Panc1 (cell line): ENCODE measurements at regions not wholly inside any gene's neighbourhood (a gene's known extent, or its start where the extent isn't known, plus 50 kb on each side); places are given as distances from the start of the nearest gene placed in this dataset.

Experiments
- ATAC-seq: fragments of 200-7000 bp; cut with Tn5 transposase; 2 replicates; pipeline ENCODE4 v1.9.1; 2020; ENCODE audit warnings: mild to moderate bottlenecking, moderate library complexity
- BruUV-seq: library from RNA; stranded (reverse); fragments of 400-500 nt; replicated peaks from 2 replicates; lab custom pipeline; 2021; lab: Mats Ljungman, UMichigan
- CTCF ChIA-PET: fragments of 300-600 bp; sonication (Branson Sonifier 250); formaldehyde crosslinking; loops from one replicate; lab custom pipeline; 2022; ENCODE audit warnings: antibody characterized with exemption; lab: Charles Lee
- POLR2A ChIA-PET: fragments of 300-600 bp; sonication (Branson Sonifier 250); formaldehyde crosslinking; loops from one replicate; lab custom pipeline; 2022; ENCODE audit warnings: antibody characterized with exemption; lab: Charles Lee
- DNase-seq: peaks from one replicate; pipeline ENCODE4 v3.0.0-alpha.2; 2010; ENCODE audit warnings: low read depth, low spot score
- H3K27ac ChIP-seq: 2 replicates; pipeline ENCODE4 v1.5.1; 2011; ENCODE audit warnings: mild to moderate bottlenecking, low read length, inconsistent platforms
- H3K27me3 ChIP-seq: fragments of 200-500 bp; sonication (Bioruptor generic); 2 replicates; pipeline ENCODE4 v1.6.0; 2014; ENCODE audit warnings: low read length, inconsistent platforms; ENCODE audit not compliant: control insufficient read depth, insufficient read depth
- H3K36me3 ChIP-seq: fragments of 200-500 bp; sonication (Bioruptor generic); 2 replicates; pipeline ENCODE4 v1.5.1; 2014; ENCODE audit warnings: inconsistent platforms, mild to moderate bottlenecking, low read length, moderate library complexity; ENCODE audit not compliant: control insufficient read depth, insufficient read depth
- H3K4me1 ChIP-seq: 2 replicates; pipeline ENCODE4 v1.5.1; 2011; ENCODE audit warnings: inconsistent platforms, mild to moderate bottlenecking, low read length, moderate library complexity; ENCODE audit not compliant: control insufficient read depth, insufficient read depth
- H3K4me3 ChIP-seq, 2 experiments: 2 replicates each; pipeline ENCODE4 v1.5.1; 2011 to 2012; ENCODE audit warnings: low read depth in 2 of 2, low read length in 2 of 2, mild to moderate bottlenecking in 2 of 2, inconsistent platforms in 1 of 2, moderate library complexity in 1 of 2
- H3K9me3 ChIP-seq: fragments of 200-500 bp; sonication (Bioruptor generic); 2 replicates; pipeline ENCODE4 v1.5.1; 2014; ENCODE audit warnings: low read depth, mild to moderate bottlenecking, inconsistent platforms, low read length, moderate library complexity; ENCODE audit not compliant: control insufficient read depth, insufficient read depth
- CTCF ChIP-seq: fragments of 450-650 bp; IDR thresholded peaks from 2 replicates; pipeline ENCODE4 v1.5.1; 2017; ENCODE audit warnings: mild to moderate bottlenecking
- POLR2AphosphoS5 ChIP-seq: IDR thresholded peaks from 2 replicates; pipeline ENCODE4 v1.6.1; 2012; ENCODE audit warnings: mild to moderate bottlenecking, low read depth, low read length, moderate library complexity
- REST ChIP-seq, 2 experiments: IDR thresholded peaks; 2 replicates each; pipeline ENCODE4 v1.6.1; 2011 to 2012; ENCODE audit warnings: low read depth in 2 of 2, control low read depth in 1 of 2, low read length in 1 of 2, mild to moderate bottlenecking in 1 of 2, moderate library complexity in 1 of 2; ENCODE audit not compliant: insufficient read depth in 1 of 2
- SIN3A ChIP-seq: IDR thresholded peaks from 2 replicates; pipeline ENCODE4 v1.6.1; 2012; ENCODE audit warnings: low read depth, mild to moderate bottlenecking, low read length, moderate library complexity, borderline replicate concordance; ENCODE audit not compliant: insufficient read depth
- TCF7L2 ChIP-seq: IDR thresholded peaks from 2 replicates; pipeline ENCODE4 v1.6.1; 2011; ENCODE audit warnings: mild to moderate bottlenecking, low read depth, low read length, inconsistent platforms
- in situ Hi-C: cut with HindIII; loops from 2 replicates; pipeline ENCODE4 v1.10.0; 2016; ENCODE audit warnings: low sequenced_read_pairs, low pct_unique_long_range_greater_than_20kb
- intact Hi-C: fragments of 100-400 bp; cut with micrococcal nuclease; formaldehyde crosslinking; loops from one replicate; pipeline ENCODE4 v1.10.0; 2022; ENCODE audit not compliant: unreplicated experiment

GRCh38 chr4:179977378-179977777 is 2265.8 kb upstream of the TENM3 start:
- in situ Hi-C loops (no loop called here), intact Hi-C loops (no loop called here)
- no peak for TF ChIP-seq TCF7L2
- no peak for TF ChIP-seq SIN3A
- TF ChIP-seq POLR2AphosphoS5, result no peak
- no peak for DNase-seq
- Histone ChIP-seq H3K27ac (no peak overlapping the region), H3K36me3 (no peaks in the 10 kb centered on the region), H3K4me3 (no peak overlapping the region), H3K9me3 (no peaks in the 10 kb centered on the region), H3K27me3 (no peaks in the 10 kb centered on the region), H3K4me1 (no peaks in the 10 kb centered on the region)
- POLR2A ChIA-PET, result no interaction called here
- CTCF ChIA-PET, result no interaction called here
- no TSS peak for BruUV-seq
- no peak for ATAC-seq

GRCh38 chr4:179981161-179981560 is 2262.0 kb upstream of the TENM3 start:
- Histone ChIP-seq H3K4me1 (no peaks in the 10 kb centered on the region), H3K36me3 (no peaks in the 10 kb centered on the region), H3K27ac (no peak overlapping the region), H3K9me3 (no peaks in the 10 kb centered on the region), H3K4me3 (no peak overlapping the region), H3K27me3 (no peaks in the 10 kb centered on the region)
- DNase-seq (no peak), ATAC-seq (no peak)
- ChIA-PET CTCF (no interaction called here), POLR2A (no interaction called here)
- no TSS peak for BruUV-seq
- TF ChIP-seq TCF7L2 (no peak), POLR2AphosphoS5 (no peak), REST (IDR thresholded peaks at IDR 0.05; ENCODE audit: insufficient read depth in 1 of 2, low read depth in 2 of 2, low read length in 1 of 2) (no peak), CTCF (no peak), SIN3A (no peak)
- intact Hi-C loops (no loop called here), in situ Hi-C loops (no loop called here)

- H3K36me3 ChIP-seq, result no peaks in the 10 kb centered on the region
- no peak for ATAC-seq
- ChIA-PET POLR2A (no interaction called here), CTCF (no interaction called here)
- H3K27ac ChIP-seq, result no peak overlapping the region
- no peak overlapping the region for H3K4me3 ChIP-seq
- no peaks in the 10 kb centered on the region for H3K4me1 ChIP-seq
- no peak for TF ChIP-seq REST (IDR thresholded peaks at IDR 0.05; ENCODE audit: insufficient read depth in 1 of 2, low read depth in 2 of 2, low read length in 1 of 2)
- no peak for TF ChIP-seq CTCF
- TF ChIP-seq POLR2AphosphoS5, result no peak
- TF ChIP-seq TCF7L2, result no peak
- TF ChIP-seq SIN3A, result no peak
- H3K9me3 ChIP-seq, result no peaks in the 10 kb centered on the region
- BruUV-seq, result no TSS peak
- intact Hi-C loops, result no loop called here
- no peaks in the 10 kb centered on the region for H3K27me3 ChIP-seq
- DNase-seq, result no peak
- in situ Hi-C loops, result no loop called here
Measured at GRCh38 chr4:179989975-179990374, 2253.2 kb upstream of the TENM3 start.
